ENCODE measurements at regions not wholly inside any gene's neighbourhood (a gene's known extent, or its start where the extent isn't known, plus 50 kb on each side); places are given as distances from the start of the nearest gene placed in this dataset.

- DNase-seq (ENCODE audit: extremely low spot score in 2 of 2): no peak
- no peaks in the 10 kb centered on the region for H3K36me3 ChIP-seq
- no peaks in the 10 kb centered on the region for H3K9me3 ChIP-seq
- H3K27me3 ChIP-seq: no peaks in the 10 kb centered on the region
- TF ChIP-seq CTCF (IDR thresholded peaks at IDR 0.05): no peak
- TF ChIP-seq POLR2AphosphoS5 (IDR thresholded peaks at IDR 0.05; ENCODE audit: insufficient read depth in 1 of 2, low read depth in 1 of 2): no peak
- TF ChIP-seq POLR2A (IDR thresholded peaks at IDR 0.05): no peak
- intact Hi-C loops (cut with DNase I): no loop called here
- no peaks in the 10 kb centered on the region for H3K4me1 ChIP-seq
- H3K4me3 ChIP-seq: no peak overlapping the region
- no peak overlapping the region for H3K27ac ChIP-seq
Measured at GRCh38 chr10:123389520-123389919, 235.3 kb downstream of the BUB3 start.

DNA sequence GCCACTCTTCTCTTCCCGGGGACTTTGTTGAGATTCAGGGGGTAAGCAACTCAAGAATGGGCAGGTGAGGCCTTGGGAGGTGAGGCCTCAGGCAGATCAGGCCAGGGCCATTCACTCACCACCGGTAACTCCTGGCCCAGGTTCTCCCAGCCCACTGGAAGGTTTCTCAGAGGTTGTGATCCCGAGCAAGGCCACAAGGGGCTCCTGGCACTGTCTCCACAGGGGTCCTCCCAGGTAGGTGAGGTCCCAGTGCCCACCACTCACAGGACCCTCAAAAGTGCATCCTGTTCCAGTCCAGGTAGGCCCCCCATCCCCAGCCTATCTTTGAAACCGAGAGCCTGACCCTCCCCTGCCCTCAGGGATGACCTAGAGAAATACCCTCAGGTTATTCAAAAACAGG is 236.1 kb downstream of the BUB3 start:
- DNase-seq (ENCODE audit: extremely low spot score in 2 of 2): peak in 1 of 2 donors; percentile 43
- intact Hi-C loops (cut with DNase I): no loop called here

DNA sequence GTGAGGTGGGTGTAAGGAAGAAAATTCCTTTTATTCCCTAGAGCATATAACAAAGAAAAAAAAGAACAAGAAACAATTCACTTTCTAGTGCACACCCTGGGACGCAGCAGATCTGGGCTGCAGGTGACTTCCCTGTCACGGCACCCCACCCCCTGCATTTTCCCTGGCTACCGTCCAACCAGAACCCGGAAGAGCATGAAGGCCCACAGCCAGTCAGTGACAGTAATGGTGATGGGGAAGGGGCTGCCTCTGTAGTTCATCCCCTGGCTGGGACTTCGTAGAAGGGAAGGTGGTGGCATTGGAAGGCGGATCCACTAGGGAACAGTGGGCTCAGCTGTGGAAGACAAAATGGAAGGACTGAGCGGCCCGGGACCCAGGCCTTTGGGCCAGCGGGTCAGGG is 236.7 kb downstream of the BUB3 start:
- no peak overlapping the region for H3K27ac ChIP-seq
- H3K4me3 ChIP-seq: no peak overlapping the region
- no peak for DNase-seq (ENCODE audit: extremely low spot score in 2 of 2)
- TF ChIP-seq POLR2A (IDR thresholded peaks at IDR 0.05) (no peak), POLR2AphosphoS5 (IDR thresholded peaks at IDR 0.05; ENCODE audit: insufficient read depth in 1 of 2, low read depth in 1 of 2) (no peak), CTCF (IDR thresholded peaks at IDR 0.05) (no peak)
- H3K27me3 ChIP-seq: no peaks in the 10 kb centered on the region
- H3K9me3 ChIP-seq: no peaks in the 10 kb centered on the region
- H3K36me3 ChIP-seq: no peaks in the 10 kb centered on the region
- intact Hi-C loops (cut with DNase I): no loop called here
- H3K4me1 ChIP-seq: no peaks in the 10 kb centered on the region

More for the DNA sequence above, 236.1 kb downstream of the BUB3 start:
- no peaks in the 10 kb centered on the region for H3K9me3 ChIP-seq
- H3K4me3 ChIP-seq: no peak overlapping the region
- no peak overlapping the region for H3K27ac ChIP-seq
- no peaks in the 10 kb centered on the region for H3K27me3 ChIP-seq
- TF ChIP-seq POLR2AphosphoS5 (IDR thresholded peaks at IDR 0.05; ENCODE audit: insufficient read depth in 1 of 2, low read depth in 1 of 2): no peak
- TF ChIP-seq POLR2A (IDR thresholded peaks at IDR 0.05): no peak
- TF ChIP-seq CTCF (IDR thresholded peaks at IDR 0.05): no peak
- H3K4me1 ChIP-seq: no peaks in the 10 kb centered on the region
- H3K36me3 ChIP-seq: no peaks in the 10 kb centered on the region

- intact Hi-C loops (cut with DNase I): no loop called here
- no peaks in the 10 kb centered on the region for H3K9me3 ChIP-seq
- DNase-seq (ENCODE audit: extremely low spot score in 2 of 2): peak in 1 of 2 donors; percentile 77
- TF ChIP-seq CTCF (IDR thresholded peaks at IDR 0.05) (no peak), POLR2AphosphoS5 (IDR thresholded peaks at IDR 0.05; ENCODE audit: insufficient read depth in 1 of 2, low read depth in 1 of 2) (no peak), POLR2A (IDR thresholded peaks at IDR 0.05) (no peak)
- H3K27ac ChIP-seq: no peak overlapping the region
- H3K4me3 ChIP-seq: no peak overlapping the region
- H3K36me3 ChIP-seq: no peaks in the 10 kb centered on the region
- no peaks in the 10 kb centered on the region for H3K4me1 ChIP-seq
- H3K27me3 ChIP-seq: no peaks in the 10 kb centered on the region
Measured at GRCh38 chr10:123391275-123392028, 237.2 kb downstream of the BUB3 start.

GRCh38 chr10:123392182-123392963 is 238.2 kb downstream of the BUB3 start:
- Histone ChIP-seq H3K4me3 (no peak overlapping the region), H3K27ac (no peak overlapping the region), H3K27me3 (no peaks in the 10 kb centered on the region), H3K4me1 (no peaks in the 10 kb centered on the region), H3K36me3 (no peaks in the 10 kb centered on the region), H3K9me3 (no peaks in the 10 kb centered on the region)
- peak; percentile 37 to 72 for DNase-seq (ENCODE audit: extremely low spot score in 2 of 2)
- no peak for TF ChIP-seq POLR2AphosphoS5 (IDR thresholded peaks at IDR 0.05; ENCODE audit: insufficient read depth in 1 of 2, low read depth in 1 of 2)
- TF ChIP-seq CTCF (IDR thresholded peaks at IDR 0.05): no peak
- no peak for TF ChIP-seq POLR2A (IDR thresholded peaks at IDR 0.05)
- intact Hi-C loops (cut with DNase I): no loop called here

Data from vagina (tissue), 2 donors.